ENCODE measurements at regions not wholly inside any gene's neighbourhood (a gene's known extent, or its start where the extent isn't known, plus 50 kb on each side); places are given as distances from the start of the nearest gene placed in this dataset.

DNA sequence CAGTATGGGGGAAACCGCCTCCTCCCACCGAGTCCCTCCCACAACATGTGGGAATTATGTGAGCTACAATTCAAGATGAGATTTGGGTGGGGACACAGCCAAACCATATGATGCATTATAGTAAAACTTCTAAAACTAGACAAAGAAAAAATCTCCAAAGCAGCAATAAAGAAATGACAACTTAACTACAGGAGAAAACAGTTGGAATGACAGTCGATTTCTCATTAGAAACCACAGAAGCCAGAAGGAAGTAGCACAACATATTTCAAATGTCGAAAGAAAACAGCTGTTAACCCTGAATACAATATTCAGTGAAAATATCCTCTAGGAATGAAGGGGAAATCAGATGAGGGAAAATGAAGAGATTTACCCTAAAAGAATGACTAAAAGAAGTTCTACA is 53.5 kb upstream of the TCF4 start:
- Histone ChIP-seq H3K4me1 (ENCODE audit: control insufficient read depth, insufficient read depth, low read length) (no peaks in the 10 kb centered on the region), H4K20me1 (ENCODE audit: control insufficient read depth, insufficient read depth) (no peaks in the 10 kb centered on the region), H3K27ac (ENCODE audit: control insufficient read depth, insufficient read depth) (no peak overlapping the region), H3K36me3 (ENCODE audit: control insufficient read depth in 2 of 2, insufficient read depth in 2 of 2, low read length in 1 of 2) (no peaks in the 10 kb centered on the region), H3K4me2 (ENCODE audit: control insufficient read depth, insufficient read depth) (no peak overlapping the region), H3K27me3 (replicated peaks in 1 of 2; ENCODE audit: control insufficient read depth in 2 of 2, insufficient read depth in 2 of 2, low read length in 1 of 2) (no peaks in the 10 kb centered on the region), H3K79me2 (ENCODE audit: control insufficient read depth, insufficient read depth, low read length) (no peaks in the 10 kb centered on the region), H2AFZ (ENCODE audit: control insufficient read depth, low read depth, low read length) (no peak overlapping the region), H3K4me3 (no peak overlapping the region), H3K9ac (ENCODE audit: control insufficient read depth, insufficient read depth, low read length) (no peak overlapping the region), H3K9me3 (replicated peaks; ENCODE audit: control insufficient read depth, insufficient read depth, low read length) (no peaks in the 10 kb centered on the region)
- ChIA-PET SMC1A (ENCODE audit: uncharacterized antibody, unreplicated experiment) (no interaction called here), CTCF (no interaction called here), POLR2A (no interaction called here), RAD21 (ENCODE audit: unreplicated experiment) (no interaction called here)
- FAIRE-seq: no peak
- DNase-seq (ENCODE audit: low read depth, low spot score): no peak
- no TSS peak for BruUV-seq (replicated peaks)
- intact Hi-C loops (cut with micrococcal nuclease; ENCODE audit: unreplicated experiment) (no loop called here), in situ Hi-C loops (cut with MboI) (no loop called here)
- WGBS (ENCODE audit: insufficient coverage, insufficient replicate concordance, low lambda C conversion rate, missing lambda C conversion rate): 16% methylated on average over 4 of the region's 4 CpGs
- no peak for ATAC-seq
- TF ChIP-seq ETV6 (conservative IDR thresholded peaks at IDR 0.05 in 1 of 2, IDR thresholded peaks at IDR 0.05 in 1 of 2; ENCODE audit: borderline replicate concordance in 1 of 2, low read depth in 1 of 2) (no peak), SUPT20H (IDR thresholded peaks at IDR 0.05; ENCODE audit: borderline replicate concordance, control insufficient read depth, low read depth, low read length) (no peak), CHD2 (IDR thresholded peaks at IDR 0.05; ENCODE audit: borderline replicate concordance, low read depth, low read length) (no peak), POLR2A (IDR thresholded peaks at IDR 0.05; ENCODE audit: low read depth, low read length) (no peak), PRDM15 (CRISPR knock-in tag; IDR thresholded peaks at IDR 0.05) (no peak), GABPA (IDR thresholded peaks at IDR 0.05; ENCODE audit: low read depth) (no peak), BCL11A (IDR thresholded peaks at IDR 0.05; ENCODE audit: low read depth, low read length) (no peak), CHD1 (IDR thresholded peaks at IDR 0.05; ENCODE audit: low read depth, low read length) (no peak), NFYB (IDR thresholded peaks at IDR 0.05; ENCODE audit: insufficient read depth, low read depth, low read length) (no peak), HCFC1 (IDR thresholded peaks at IDR 0.05; ENCODE audit: low read length) (no peak), RB1 (IDR thresholded peaks at IDR 0.05; ENCODE audit: borderline replicate concordance) (no peak), SIN3A (IDR thresholded peaks at IDR 0.05; ENCODE audit: low read depth, low read length) (no peak), ATF3 (IDR thresholded peaks at IDR 0.05; ENCODE audit: borderline replicate concordance, extremely low read depth, low read depth, low read length) (no peak)
- TF ChIP-seq, protein P1, sequence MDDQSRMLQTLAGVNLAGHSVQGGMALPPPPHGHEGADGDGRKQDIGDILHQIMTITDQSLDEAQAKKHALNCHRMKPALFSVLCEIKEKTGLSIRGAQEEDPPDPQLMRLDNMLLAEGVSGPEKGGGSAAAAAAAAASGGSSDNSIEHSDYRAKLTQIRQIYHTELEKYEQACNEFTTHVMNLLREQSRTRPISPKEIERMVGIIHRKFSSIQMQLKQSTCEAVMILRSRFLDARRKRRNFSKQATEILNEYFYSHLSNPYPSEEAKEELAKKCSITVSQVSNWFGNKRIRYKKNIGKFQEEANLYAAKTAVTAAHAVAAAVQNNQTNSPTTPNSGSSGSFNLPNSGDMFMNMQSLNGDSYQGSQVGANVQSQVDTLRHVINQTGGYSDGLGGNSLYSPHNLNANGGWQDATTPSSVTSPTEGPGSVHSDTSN (IDR thresholded peaks at IDR 0.05; ENCODE audit: insufficient replicate concordance, low read depth, low read length): no peak
- TF ChIP-seq, protein P2, sequence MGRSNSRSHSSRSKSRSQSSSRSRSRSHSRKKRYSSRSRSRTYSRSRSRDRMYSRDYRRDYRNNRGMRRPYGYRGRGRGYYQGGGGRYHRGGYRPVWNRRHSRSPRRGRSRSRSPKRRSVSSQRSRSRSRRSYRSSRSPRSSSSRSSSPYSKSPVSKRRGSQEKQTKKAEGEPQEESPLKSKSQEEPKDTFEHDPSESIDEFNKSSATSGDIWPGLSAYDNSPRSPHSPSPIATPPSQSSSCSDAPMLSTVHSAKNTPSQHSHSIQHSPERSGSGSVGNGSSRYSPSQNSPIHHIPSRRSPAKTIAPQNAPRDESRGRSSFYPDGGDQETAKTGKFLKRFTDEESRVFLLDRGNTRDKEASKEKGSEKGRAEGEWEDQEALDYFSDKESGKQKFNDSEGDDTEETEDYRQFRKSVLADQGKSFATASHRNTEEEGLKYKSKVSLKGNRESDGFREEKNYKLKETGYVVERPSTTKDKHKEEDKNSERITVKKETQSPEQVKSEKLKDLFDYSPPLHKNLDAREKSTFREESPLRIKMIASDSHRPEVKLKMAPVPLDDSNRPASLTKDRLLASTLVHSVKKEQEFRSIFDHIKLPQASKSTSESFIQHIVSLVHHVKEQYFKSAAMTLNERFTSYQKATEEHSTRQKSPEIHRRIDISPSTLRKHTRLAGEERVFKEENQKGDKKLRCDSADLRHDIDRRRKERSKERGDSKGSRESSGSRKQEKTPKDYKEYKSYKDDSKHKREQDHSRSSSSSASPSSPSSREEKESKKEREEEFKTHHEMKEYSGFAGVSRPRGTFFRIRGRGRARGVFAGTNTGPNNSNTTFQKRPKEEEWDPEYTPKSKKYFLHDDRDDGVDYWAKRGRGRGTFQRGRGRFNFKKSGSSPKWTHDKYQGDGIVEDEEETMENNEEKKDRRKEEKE (IDR thresholded peaks at IDR 0.05): no peak
